ENCODE measurements at regions not wholly inside any gene's neighbourhood (a gene's known extent, or its start where the extent isn't known, plus 50 kb on each side); places are given as distances from the start of the nearest gene placed in this dataset.

GRCh38 chr11:116687458-116688201 is 85.2 kb downstream of the BUD13 start:
- Mint-ChIP-seq H3K27me3 (ENCODE audit: low read depth in 3 of 3) (peaks cover 3 to 7% (median 4%) of the 10 kb centered on the region in 3 donors), H3K4me3 (no peak overlapping the region), H3K9me3 (peaks cover 0 to 9% (median 0%) of the 10 kb centered on the region in 7 donors), H3K4me1 (peaks cover 2% of the 10 kb centered on the region), H3K27ac (no peak overlapping the region), H3K36me3 (no peaks in the 10 kb centered on the region)
- no peaks in the 10 kb centered on the region for H3K4me1 ChIP-seq (ENCODE audit: control insufficient read depth in 1 of 2, insufficient read depth in 2 of 2, low read length in 2 of 2)
- intact Hi-C loops (cut with micrococcal nuclease): no loop called here
- H3K27me3 ChIP-seq (ENCODE audit: control insufficient read depth in 2 of 2, insufficient read depth in 2 of 2, low read length in 2 of 2): peaks cover 0 to 2% of the 10 kb centered on the region in 2 donors
- H3K79me2 ChIP-seq (ENCODE audit: insufficient read depth, low read length): no peaks in the 10 kb centered on the region
- H3K36me3 ChIP-seq (replicated peaks in 1 of 2; ENCODE audit: control insufficient read depth in 1 of 2, insufficient read depth in 2 of 2, low read length in 2 of 2): no peaks in the 10 kb centered on the region
- H3K9ac ChIP-seq (ENCODE audit: insufficient read depth, low read length, poor library complexity, severe bottlenecking): no peak overlapping the region
- no peak overlapping the region for H2AFZ ChIP-seq (ENCODE audit: insufficient read depth, low read depth, low read length, poor library complexity, severe bottlenecking)
- H3K4me2 ChIP-seq (replicated peaks; ENCODE audit: extremely low read depth, low read length, poor library complexity, severe bottlenecking): no peak overlapping the region
- DNase-seq: no peak
- 86% methylated on average over 2 of the region's 6 CpGs for WGBS (ENCODE audit: insufficient coverage)
- no peaks in the 10 kb centered on the region for H3K9me3 ChIP-seq (replicated peaks in 1 of 2; ENCODE audit: control insufficient read depth in 1 of 2, insufficient read depth in 1 of 2, low read length in 2 of 2)
- no peaks in the 10 kb centered on the region for H4K20me1 ChIP-seq (ENCODE audit: insufficient read depth, low read length)
- no peak overlapping the region for H3K27ac ChIP-seq (ENCODE audit: low read depth in 1 of 2, low read length in 2 of 2)
- TF ChIP-seq CTCF (IDR thresholded peaks at IDR 0.05): no peak
- H3K4me3 ChIP-seq (replicated peaks in 1 of 3; ENCODE audit: low read depth in 2 of 3, low read length in 3 of 3): no peak overlapping the region

GRCh38 chr11:116686866-116687265 is 85.9 kb downstream of the BUD13 start:
- 92% methylated on average over 6 of the region's 9 CpGs for WGBS (ENCODE audit: insufficient coverage)

More at GRCh38 chr11:116686866-116687265, 85.9 kb downstream of the BUD13 start:
- H3K27me3 Mint-ChIP-seq (ENCODE audit: low read depth in 3 of 3): peaks cover 0 to 9% (median 6%) of the 10 kb centered on the region in 3 donors
- Histone ChIP-seq H3K9me3 (replicated peaks in 1 of 2; ENCODE audit: control insufficient read depth in 1 of 2, insufficient read depth in 1 of 2, low read length in 2 of 2) (no peaks in the 10 kb centered on the region), H3K79me2 (ENCODE audit: insufficient read depth, low read length) (no peaks in the 10 kb centered on the region), H3K4me2 (replicated peaks; ENCODE audit: extremely low read depth, low read length, poor library complexity, severe bottlenecking) (no peak overlapping the region), H3K27ac (ENCODE audit: low read depth in 1 of 2, low read length in 2 of 2) (no peak overlapping the region), H3K36me3 (replicated peaks in 1 of 2; ENCODE audit: control insufficient read depth in 1 of 2, insufficient read depth in 2 of 2, low read length in 2 of 2) (no peaks in the 10 kb centered on the region), H3K27me3 (ENCODE audit: control insufficient read depth in 2 of 2, insufficient read depth in 2 of 2, low read length in 2 of 2) (peaks cover 0 to 2% of the 10 kb centered on the region in 2 donors), H2AFZ (ENCODE audit: insufficient read depth, low read depth, low read length, poor library complexity, severe bottlenecking) (no peak overlapping the region), H4K20me1 (ENCODE audit: insufficient read depth, low read length) (no peaks in the 10 kb centered on the region), H3K4me1 (ENCODE audit: control insufficient read depth in 1 of 2, insufficient read depth in 2 of 2, low read length in 2 of 2) (no peaks in the 10 kb centered on the region), H3K9ac (ENCODE audit: insufficient read depth, low read length, poor library complexity, severe bottlenecking) (no peak overlapping the region), H3K4me3 (replicated peaks in 1 of 3; ENCODE audit: low read depth in 2 of 3, low read length in 3 of 3) (no peak overlapping the region)
- H3K27ac Mint-ChIP-seq: peak overlapping the region in 1 of 7 donors; percentile 8
- H3K36me3 Mint-ChIP-seq: no peaks in the 10 kb centered on the region
- no peak for DNase-seq
- no peak for TF ChIP-seq CTCF (IDR thresholded peaks at IDR 0.05)
- no peak overlapping the region for H3K4me3 Mint-ChIP-seq
- peaks cover 2% of the 10 kb centered on the region for H3K4me1 Mint-ChIP-seq
- intact Hi-C loops (cut with micrococcal nuclease): no loop called here
- H3K9me3 Mint-ChIP-seq: peaks cover 0 to 9% (median 0%) of the 10 kb centered on the region in 7 donors

All from CD14-positive monocyte (primary cell).